ENCODE measurements at regions not wholly inside any gene's neighbourhood (a gene's known extent, or its start where the extent isn't known, plus 50 kb on each side); places are given as distances from the start of the nearest gene placed in this dataset.

GRCh38 chr20:22462975-22463914, 121.1 kb downstream of the FOXA2 start:
- peak; percentile 32 for DNase-seq (ENCODE audit: low read depth)
- no peak overlapping the region for H3K4me3 ChIP-seq (ENCODE audit: low read depth, low read length)
- TF ChIP-seq CTCF (IDR thresholded peaks at IDR 0.05; ENCODE audit: insufficient read depth, low read length) = no peak

GRCh38 chr20:22460803-22461202, 123.6 kb downstream of the FOXA2 start:
- H3K4me3 ChIP-seq (ENCODE audit: low read depth, low read length) = no peak overlapping the region
- no peak for TF ChIP-seq CTCF (IDR thresholded peaks at IDR 0.05; ENCODE audit: insufficient read depth, low read length)
- no peak for DNase-seq (ENCODE audit: low read depth)

GRCh38 chr20:22460231-22460630, 124.1 kb downstream of the FOXA2 start:
- no peak for DNase-seq (ENCODE audit: low read depth)
- no peak for TF ChIP-seq CTCF (IDR thresholded peaks at IDR 0.05; ENCODE audit: insufficient read depth, low read length)
- no peak overlapping the region for H3K4me3 ChIP-seq (ENCODE audit: low read depth, low read length)

GRCh38 chr20:22459754-22460153, 124.6 kb downstream of the FOXA2 start:
- H3K4me3 ChIP-seq (ENCODE audit: low read depth, low read length) = no peak overlapping the region
- TF ChIP-seq CTCF (IDR thresholded peaks at IDR 0.05; ENCODE audit: insufficient read depth, low read length) = no peak
- no peak for DNase-seq (ENCODE audit: low read depth)

- DNase-seq (ENCODE audit: low read depth) = no peak
- no peak overlapping the region for H3K4me3 ChIP-seq (ENCODE audit: low read depth, low read length)
- TF ChIP-seq CTCF (IDR thresholded peaks at IDR 0.05; ENCODE audit: insufficient read depth, low read length) = no peak
Measured at GRCh38 chr20:22456109-22456508, 128.3 kb downstream of the FOXA2 start.

- H3K4me3 ChIP-seq (ENCODE audit: low read depth, low read length) = no peak overlapping the region
- no peak for DNase-seq (ENCODE audit: low read depth)
- no peak for TF ChIP-seq CTCF (IDR thresholded peaks at IDR 0.05; ENCODE audit: insufficient read depth, low read length)
Measured at GRCh38 chr20:22455259-22455658, 129.1 kb downstream of the FOXA2 start.

All from fibroblast of the aortic adventitia (primary cell).